Left ventricle myocardium superior (tissue), 1 donor: ENCODE measurements at regions not wholly inside any gene's neighbourhood (a gene's known extent, or its start where the extent isn't known, plus 50 kb on each side); places are given as distances from the start of the nearest gene placed in this dataset.
A peak's percentile ranks its signal among the peaks of the same experiment; 100 is the strongest.
"Not testable (repeated sequence)": the region's sequence is repeated elsewhere in the genome, so short reads cannot be mapped to it uniquely, and the experiment has no call there.

ENCODE experiments used
- ATAC-seq: fragments of 200-7000 bp; cut with Tn5 transposase; one replicate; pipeline ENCODE4 v1.9.1; 2020; ENCODE audit warnings: mild to moderate bottlenecking, moderate library complexity
- DNase-seq: peaks from one replicate; pipeline ENCODE4 v3.0.0-alpha.2; 2020
- intact Hi-C: fragments of 100-400 bp; cut with micrococcal nuclease; formaldehyde crosslinking; loops from one replicate; pipeline ENCODE4 v1.11.0; 2022
- donor health status: DM: no; HTN: yes; CAD: no; lungs with severe emphysema.

DNA sequence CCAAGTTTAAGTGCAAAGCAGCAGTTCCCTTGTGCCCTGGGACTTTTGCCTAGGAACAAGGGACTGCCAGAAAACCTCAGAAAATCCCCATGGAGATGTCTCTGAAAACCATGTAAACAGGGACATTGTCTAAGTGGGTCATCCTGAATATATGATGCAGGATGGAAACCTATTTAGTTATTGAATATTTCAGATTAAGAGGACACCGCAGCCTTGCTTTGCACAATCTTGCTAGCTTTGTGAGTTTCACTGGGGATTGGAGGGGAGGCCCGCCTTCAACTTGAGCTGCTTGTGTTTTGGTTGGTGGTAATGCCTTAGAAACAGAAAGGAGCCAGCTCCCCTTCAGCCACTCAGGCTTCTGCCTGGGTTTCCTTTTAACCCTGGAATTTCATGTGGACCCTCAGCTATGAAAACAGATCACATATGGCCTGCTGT lies 112.8 kb downstream of the C9orf152 start:
- intact Hi-C loops, result no loop called here
- no peak for DNase-seq
- ATAC-seq, result no peak

DNA sequence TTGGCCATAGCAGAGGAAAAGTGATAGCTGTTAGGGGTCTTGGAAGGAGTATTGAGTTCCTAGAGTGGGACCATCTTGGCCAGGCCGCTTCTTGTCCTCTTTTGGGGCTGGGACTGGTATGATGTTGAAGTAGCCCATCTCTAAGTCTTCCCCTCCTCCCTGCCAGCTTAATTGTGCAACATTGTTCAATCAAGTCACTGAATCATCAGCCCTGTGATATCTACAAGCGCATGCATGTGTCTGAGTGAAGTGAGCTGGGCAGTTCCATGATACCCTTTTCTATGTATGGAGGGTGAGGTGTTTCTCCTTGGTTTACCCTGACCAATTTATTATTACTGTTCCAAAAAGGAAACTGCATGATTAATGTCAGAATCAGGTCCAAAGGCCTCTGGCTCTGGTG lies 112.2 kb downstream of the C9orf152 start:
- intact Hi-C loops, result no loop called here
- DNase-seq (no peak), ATAC-seq (no peak)

DNA sequence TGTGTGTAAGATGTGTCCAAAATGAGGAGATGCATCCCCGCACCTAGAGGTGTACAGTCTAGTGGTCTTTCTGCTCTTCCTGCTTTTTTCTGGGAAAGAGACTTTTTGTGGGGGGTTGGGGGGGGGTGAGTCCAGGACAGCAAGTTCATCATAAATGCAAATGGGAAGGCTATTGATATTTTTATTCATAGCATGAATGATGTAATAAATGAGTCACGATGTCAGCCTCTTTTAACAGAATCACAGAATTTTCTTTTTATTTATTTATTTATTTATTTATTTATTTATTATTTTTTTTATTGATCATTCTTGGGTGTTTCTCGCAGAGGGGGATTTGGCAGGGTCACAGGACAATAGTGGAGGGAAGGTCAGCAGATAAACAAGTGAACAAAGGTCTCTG lies 111.3 kb downstream of the C9orf152 start:
- intact Hi-C loops, ATAC-seq, DNase-seq: not testable (repeated sequence)

DNA sequence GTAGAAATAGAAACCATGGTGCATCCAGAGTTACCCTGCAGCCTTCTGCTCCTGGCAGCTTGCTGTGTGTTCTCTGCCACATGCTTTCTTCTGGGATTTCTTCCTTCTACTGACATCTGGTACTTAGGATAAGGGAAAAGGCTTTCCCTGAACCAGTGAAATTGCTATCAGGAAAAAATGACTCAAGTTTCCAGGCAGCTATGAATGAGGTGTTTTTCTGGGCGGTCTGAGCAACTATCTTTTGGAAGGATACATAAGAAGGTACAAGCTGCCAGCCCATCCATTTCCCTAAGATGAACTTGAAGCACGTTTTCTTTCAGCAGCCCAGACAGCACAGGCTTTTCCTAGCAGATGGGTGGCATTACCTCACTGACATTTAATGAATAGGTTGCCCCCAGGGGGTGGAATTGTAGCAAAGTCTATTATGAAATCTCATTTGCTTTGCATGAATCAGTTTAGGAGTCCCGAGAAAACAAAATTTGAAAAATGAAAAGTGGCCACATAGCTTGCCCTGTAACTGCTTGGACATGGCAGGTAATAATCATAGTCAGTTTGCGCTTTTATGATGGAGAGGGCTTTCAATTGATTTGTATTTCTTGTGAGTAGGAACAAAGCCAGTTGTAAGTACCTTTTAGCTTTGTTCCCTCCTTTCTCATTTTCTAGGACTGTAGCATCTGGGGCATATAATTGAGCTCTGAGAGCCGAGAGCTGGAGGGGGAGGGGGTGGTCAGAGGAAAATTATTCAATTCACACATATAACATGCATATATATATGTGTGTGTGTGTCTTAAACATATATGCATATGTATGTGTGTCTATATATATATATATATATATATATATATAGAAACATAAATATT lies 108.5 kb downstream of the C9orf152 start:
- DNase-seq, result no peak
- peak; percentile 60 for ATAC-seq
- intact Hi-C loops, result no loop called here

DNA sequence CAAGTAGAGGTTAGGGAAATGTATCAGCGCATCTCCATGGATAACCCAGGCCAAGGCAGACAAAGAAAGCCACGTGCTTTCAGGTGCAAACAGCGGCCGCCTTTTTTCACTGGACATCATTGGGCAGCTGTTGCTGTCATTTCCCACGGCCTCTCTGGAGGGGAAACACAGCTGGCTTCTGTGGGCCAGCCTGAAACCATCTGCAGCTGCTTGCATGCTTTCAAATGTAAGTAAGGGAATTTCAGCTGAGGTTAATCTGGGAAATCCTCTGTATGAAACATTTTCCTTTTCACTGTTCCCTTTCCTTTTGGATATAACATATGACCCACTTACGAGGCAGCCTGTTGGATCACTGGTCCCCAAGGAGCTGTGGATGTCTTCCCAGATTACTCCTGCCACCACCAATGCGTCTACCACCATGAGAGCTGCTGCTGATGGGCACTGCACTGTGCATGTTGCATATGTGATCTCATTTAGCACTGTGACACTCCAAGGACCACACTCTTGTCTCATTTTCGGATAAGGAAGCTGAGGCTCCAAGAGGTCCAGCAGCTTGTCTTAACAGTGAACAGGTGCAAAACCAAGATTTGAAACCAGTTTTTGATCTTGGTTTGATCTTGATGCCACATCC lies 106.3 kb downstream of the C9orf152 start:
- intact Hi-C loops, result no loop called here
- ATAC-seq (peak; percentile 52), DNase-seq (peak; percentile 34)

DNA sequence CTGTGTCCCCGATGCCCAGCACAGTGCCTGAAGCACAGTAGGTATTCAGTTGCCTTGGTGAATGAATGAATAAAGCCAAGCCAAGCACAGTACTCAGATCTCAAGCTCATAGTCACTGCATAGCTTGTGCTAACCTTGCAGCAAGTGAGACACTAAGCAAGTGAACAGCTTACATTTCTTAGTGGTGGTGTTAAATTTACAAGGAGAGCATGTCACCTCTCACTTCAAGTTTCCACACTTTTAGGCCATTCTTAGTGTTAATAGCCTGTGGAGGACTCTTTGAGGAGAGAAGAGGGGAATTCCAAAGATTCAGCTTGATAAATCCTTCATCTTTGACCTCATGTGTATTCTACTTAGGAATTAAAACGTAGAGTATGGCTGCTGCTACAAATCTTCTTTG lies 104.7 kb downstream of the C9orf152 start:
- intact Hi-C loops, result no loop called here
- ATAC-seq (no peak), DNase-seq (no peak)

DNA sequence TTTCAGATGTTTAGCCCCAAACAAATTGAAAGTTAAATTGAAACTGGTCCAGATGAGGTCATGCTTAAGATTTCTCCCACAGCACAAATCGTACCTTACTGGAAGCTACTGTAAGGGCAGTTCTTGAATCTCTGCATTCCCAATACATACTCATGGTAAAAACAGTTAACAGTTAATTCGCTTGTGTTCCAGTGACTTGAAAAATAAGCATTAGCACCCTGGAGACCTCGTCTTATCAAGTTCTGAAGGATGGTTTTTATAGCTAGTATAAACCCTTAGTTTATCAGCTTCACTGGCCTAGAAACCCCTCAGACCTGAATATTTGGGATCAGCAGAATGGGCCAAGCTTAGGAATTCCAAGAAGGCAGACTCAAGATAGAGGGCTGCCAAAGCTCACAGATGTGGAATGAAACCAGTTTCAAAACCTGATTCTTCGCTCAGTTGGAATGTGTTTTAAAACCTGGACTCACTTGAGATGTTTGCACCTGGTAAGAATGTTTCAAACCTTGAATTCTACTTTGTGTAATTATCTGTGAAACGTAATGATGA lies 103.6 kb downstream of the C9orf152 start:
- intact Hi-C loops, result no loop called here
- DNase-seq, result no peak
- ATAC-seq, result no peak

DNA sequence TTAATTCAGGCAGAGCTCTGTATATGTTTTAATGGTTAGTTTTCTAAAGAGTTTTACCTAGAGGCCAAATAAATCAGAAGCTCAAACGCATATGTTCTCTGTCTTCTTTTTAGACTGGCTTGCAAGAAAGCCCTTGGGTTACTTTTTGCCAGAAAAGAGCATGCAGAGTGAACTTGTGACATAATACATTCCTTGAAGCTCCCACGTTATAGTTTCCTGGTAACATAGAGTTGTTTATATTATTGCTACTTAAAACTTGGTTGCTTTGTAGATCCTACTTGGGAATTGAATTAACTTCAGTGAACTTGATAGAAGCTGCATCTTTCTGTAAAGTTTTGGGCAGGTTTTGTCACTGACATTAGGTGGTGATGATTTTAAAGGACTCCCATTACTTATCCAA lies 102.9 kb downstream of the C9orf152 start:
- intact Hi-C loops, result no loop called here
- ATAC-seq (no peak), DNase-seq (no peak)

DNA sequence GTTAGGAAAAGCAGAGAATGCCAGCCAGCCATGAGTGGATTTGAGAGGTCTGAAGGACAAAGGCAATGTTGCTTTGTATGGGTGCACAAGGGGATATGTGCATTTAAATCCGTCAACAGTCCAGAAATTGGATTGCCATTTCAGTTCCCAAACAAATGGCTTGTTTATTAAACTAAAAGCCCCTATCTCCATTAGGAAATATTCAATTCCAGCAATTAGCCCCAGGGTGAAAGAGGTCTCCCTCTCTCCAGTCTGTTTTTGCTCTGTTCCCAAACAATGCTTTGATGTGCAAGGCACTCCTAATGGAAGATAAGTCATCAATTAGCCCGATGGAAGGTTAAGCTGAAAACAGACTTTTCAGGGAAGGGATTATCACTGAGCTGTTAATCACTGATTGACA lies 101.3 kb downstream of the C9orf152 start:
- intact Hi-C loops, result no loop called here
- no peak for ATAC-seq
- no peak for DNase-seq

DNA sequence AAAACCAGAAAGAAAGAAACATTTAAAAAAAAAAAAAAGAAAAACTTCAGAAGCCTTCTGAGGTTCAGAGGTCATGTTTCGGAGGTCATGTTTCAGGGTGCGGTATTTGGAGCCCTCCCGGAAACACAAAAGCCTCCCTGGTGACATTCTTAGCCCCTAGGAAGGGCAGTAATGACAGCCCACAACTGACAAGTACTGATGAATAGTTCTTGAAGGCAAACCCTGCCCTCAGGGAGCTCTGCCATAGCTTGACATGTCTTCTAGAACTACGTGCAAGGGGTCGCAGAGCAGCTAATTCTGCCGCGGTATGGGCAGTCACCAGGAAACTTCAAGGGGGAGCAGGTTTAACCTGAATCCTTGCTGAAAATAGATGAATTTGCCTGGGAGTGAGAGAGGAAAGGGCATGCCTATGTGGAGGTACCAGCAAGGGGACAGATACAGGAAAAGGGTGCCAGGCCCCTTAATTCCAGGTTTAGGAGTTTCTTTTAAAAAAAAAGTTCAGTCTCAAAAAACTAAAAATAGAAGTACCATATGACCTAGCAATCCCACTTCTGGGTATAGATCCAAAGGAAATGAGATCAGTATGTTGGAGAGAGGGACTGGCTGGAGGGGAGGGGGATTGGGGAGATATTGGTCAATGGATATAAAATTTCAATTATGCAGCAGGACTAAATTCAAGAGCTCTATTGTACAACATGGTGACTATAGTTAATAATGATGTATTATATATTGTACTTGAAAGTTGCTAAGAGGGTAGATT lies 98.4 kb downstream of the C9orf152 start:
- intact Hi-C loops, result no loop called here
- ATAC-seq (no peak), DNase-seq (no peak)

DNA sequence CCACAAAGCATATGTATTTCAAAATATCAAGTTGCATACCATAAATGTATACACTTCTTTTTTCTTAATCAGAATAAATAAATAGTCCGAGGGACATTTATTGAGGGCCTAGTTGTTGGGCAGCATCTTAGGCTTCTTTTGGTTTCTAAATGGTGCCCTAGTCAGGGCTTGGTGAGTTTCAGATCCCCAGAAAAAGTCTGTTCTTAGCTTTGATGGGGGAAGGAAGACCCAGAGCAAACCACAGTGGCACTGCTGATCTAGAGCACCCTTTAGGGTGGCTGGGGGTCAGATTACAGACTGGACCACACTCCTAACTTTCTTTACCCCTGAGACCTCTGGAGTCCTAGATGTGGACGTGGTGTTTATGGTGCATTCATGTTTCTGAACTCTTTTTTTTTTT lies 97.8 kb downstream of the C9orf152 start:
- intact Hi-C loops, result no loop called here
- ATAC-seq, result no peak
- DNase-seq, result no peak

DNA sequence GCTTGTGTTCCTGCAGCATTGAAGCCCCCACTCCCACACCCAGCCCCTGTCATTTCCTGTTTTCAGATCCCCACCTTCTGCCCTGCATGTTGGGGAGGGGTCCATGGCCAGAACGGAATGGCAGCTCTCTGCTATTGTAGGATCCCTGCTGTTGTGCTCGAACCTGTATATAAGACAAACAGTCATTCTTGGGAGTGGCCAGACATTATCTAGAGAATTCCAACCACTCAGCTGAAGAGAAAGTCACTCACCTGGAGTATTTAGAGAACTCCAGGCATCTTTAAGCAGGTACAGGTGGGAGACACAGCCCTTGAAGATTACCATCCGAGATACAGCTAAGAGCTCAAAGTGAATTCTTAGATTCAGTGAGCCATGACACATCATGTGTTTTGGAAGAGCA lies 96.1 kb downstream of the C9orf152 start:
- intact Hi-C loops, result no loop called here
- no peak for ATAC-seq
- no peak for DNase-seq

DNA sequence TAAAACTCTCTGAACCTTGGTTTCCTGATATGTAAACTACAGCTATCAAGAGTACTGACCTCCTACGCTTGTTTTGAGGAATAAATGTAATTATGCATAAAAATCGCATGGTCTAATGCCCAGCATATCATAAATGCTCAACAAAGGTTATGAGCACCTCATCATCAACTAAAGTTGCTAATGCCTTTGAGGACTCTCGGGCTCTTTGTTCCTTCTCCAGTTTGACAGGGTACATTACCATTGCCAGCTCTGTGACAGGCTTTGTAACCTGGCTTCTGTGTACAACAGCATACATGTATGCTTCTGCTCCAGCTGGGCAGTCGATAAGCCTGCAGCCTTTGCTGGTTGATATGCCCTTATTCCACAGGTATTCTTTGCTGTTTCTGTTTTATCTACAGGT lies 95.2 kb downstream of the C9orf152 start:
- no peak for DNase-seq
- ATAC-seq, result peak; percentile 31
- intact Hi-C loops, result no loop called here

DNA sequence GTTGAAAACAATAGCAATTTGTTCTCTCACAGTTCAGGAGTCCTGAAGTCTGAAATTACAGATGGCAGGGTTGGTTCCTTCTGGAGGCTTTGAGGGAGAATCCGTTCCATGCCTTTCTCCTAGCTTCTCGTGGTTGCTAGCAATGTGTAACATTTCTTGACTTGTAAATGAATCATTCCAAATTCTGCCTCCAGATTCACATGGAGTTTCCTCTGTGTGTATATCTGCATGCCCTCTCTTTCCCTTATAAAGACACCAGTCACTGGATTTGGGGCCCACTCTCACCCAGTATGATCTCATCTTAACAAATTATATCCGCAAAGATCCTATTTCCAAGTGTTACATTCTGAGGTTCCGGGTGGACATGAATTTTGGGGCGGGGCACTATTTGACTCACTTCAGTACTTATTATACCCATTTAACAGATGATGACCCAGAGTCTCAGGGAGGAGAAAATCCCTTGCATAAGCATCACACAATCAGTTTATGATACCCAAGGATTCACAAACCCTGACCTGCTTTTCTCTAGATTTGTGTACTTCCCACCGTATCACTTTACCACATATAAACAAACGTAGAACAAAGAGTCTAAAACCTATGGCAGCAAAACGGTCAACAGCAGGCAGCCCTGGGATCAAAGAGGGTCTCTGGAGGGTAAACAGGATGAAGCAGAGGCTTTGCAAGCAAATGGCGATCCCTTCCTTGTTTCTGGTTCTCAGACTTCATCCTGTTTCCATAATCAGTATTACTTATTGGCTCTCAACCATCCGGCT lies 93.7 kb downstream of the C9orf152 start:
- ATAC-seq, result no peak
- no peak for DNase-seq
- intact Hi-C loops, result no loop called here

DNA sequence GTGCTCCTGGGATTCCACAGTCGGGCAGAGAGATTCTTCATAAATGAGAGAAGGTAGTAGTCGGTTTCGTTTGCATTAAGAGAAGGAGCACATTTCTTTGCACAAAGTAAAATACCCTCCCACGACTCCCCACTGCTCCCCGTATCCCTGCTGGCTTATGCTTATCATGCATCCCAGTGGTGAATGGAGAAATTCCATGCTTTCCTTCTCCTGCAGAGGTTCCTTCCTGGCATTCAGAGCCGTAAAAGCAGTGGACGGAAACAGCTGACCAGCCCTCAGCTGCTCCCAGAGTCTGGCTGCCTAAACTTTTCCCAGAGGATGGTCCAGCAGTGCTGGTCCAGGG lies 93.1 kb downstream of the C9orf152 start:
- ATAC-seq, result peak; percentile 68
- intact Hi-C loops, result no loop called here
- no peak for DNase-seq

DNA sequence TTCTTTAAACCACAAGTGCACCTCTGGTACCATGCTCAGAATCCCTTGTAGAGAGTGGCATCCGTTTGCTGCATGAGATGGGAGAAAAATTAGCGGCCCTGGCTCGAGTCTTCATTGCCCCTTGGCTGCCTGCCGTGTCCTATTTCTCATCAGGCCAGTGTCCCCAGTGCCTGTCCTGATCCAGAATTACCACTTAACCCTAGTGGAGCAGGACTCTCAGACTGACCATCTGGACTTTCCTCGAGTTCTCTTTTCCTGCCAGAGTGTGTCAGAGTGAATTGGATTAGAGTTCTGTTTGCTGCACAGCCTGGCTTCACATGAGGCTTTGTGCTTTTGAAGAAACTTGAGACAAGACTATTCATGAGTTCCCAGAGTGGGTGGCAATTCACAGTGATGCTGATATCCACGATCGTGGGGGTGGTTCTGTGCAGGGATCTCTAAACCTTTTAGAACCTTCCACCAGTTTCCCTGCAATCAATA lies 92.6 kb downstream of the C9orf152 start:
- DNase-seq, result peak; percentile 59
- ATAC-seq, result peak; percentile 84
- intact Hi-C loops, result no loop called here

DNA sequence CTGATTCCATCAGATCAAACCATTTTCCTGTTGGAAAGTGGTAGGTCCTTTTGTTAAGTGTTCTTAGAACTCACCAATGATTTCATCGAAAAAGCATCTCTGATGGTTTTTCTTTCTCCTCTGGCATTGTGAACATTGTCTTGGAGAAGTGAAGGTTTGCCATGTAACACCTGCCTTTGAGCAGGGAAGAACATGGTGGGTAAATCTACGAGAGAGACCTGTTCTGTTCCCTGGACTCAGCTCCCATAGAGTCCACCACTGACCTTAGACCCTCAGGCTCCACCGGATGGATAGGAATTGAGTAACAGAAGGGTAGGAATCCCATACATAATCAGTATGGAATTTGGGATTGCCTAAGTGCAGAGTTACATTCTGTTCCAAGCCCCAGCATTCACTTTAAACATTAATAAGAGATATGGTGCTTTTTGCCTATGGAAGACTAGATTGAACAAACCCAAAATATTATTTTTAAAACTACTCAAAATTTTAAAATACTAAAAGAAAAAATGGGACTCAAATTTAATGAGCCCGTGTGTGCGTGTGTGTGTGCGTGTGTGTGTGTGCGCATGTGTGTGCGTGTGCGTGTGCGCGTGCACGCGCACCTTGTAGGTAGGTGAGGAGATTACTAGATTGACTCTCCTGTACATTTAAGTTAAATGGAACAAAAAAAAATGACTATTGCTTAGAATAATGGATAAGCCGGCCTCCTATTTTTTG lies 92.0 kb downstream of the C9orf152 start:
- no peak for ATAC-seq
- intact Hi-C loops, result no loop called here
- no peak for DNase-seq

DNA sequence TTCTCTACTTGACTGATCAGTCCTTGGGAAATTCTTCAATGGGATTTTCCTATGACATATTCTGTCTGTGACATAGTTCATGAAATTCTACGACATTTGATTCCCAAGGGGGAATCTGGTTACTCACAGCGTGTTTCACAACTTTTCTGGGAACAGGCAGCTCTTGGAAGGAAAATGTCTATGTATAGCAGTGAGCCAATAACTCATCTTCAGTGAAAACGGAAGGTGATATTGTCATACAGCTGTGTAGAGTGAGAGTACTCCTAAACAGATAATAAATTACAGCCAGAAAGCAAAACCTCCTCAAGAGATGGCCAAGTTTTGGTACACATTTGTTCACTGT lies 91.4 kb downstream of the C9orf152 start:
- DNase-seq (no peak), ATAC-seq (peak; percentile 36)
- intact Hi-C loops, result no loop called here

DNA sequence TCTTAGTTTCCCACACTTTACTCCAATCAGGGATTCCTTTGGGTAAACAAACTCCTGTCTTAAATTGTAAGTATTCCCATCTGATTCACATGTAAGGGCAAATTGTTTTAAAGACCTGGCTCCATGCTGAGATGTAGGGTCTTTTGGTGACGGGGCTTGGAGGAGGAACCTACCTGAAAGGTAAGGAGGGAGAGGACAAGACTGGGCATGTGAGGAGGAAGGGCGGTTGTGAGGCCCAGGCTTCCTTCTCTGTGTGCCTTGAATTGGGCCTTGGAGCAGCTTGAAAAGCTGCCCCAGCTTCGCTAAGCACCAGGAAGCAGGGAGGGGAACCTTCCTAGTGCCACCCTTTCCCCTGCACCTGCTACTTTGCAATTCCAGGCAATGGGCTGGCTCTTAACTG lies 86.8 kb downstream of the C9orf152 start:
- ATAC-seq, result no peak
- intact Hi-C loops, result no loop called here
- no peak for DNase-seq
